NCI-H1694 (cell line): ENCODE measurements at regions not wholly inside any gene's neighbourhood (a gene's known extent, or its start where the extent isn't known, plus 50 kb on each side); places are given as distances from the start of the nearest gene placed in this dataset.
"Not testable (repeated sequence)": the region's sequence is repeated elsewhere in the genome, so short reads cannot be mapped to it uniquely, and the experiment has no call there.

Experiments
- DNase-seq: peaks from one replicate; lab custom pipeline; 2025; lab: John Stamatoyannopoulos, UW

GRCh38 chr2:2896011-2896410 lies 481.6 kb downstream of the EIPR1 start:
- no peak for DNase-seq

DNA sequence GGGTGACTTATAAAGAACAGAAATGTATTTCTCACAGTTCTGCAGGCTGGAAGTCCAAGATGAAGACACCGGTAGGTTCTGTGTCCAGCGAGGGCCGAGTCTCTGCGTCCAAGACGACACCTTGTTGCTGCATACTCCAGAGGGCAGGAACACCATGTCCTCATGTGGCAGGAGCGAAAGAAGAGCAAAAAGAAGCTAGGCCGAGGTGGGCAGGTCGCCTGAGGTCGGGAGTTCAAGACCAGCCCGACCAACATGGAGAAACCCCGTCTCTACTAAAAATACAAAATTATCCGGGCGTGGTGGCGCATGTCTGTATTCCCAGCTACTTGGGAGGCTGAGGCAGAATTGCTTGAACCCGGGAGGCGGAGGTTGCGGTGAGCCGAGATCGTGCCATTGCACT lies 483.6 kb downstream of the EIPR1 start:
- not testable (repeated sequence) for DNase-seq

DNA sequence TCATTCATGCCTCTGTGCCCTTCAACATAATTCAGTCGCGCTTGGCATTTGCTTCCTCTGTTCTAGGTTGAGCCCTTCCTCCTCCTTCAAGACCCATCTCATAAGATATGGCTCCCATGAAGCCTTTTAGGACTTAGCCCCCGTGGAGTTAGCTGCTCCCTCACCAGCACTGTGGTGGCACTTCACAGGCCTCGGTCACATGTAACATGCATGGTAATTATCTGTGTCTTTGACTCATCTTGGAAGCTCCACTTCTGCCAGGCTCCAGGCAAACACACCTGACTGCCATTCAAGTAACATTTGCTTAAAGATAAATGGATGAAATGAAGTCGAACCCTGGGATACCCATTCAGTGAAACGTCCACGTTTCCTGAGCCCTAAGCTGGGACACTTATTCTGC lies 484.7 kb downstream of the EIPR1 start:
- no peak for DNase-seq

GRCh38 chr2:2892378-2892777 lies 485.2 kb downstream of the EIPR1 start:
- DNase-seq, result no peak

- no peak for DNase-seq
Observed at GRCh38 chr2:2890901-2891300, 486.7 kb downstream of the EIPR1 start.

- no peak for DNase-seq
Observed at GRCh38 chr2:2890246-2890645, 487.4 kb downstream of the EIPR1 start.

DNA sequence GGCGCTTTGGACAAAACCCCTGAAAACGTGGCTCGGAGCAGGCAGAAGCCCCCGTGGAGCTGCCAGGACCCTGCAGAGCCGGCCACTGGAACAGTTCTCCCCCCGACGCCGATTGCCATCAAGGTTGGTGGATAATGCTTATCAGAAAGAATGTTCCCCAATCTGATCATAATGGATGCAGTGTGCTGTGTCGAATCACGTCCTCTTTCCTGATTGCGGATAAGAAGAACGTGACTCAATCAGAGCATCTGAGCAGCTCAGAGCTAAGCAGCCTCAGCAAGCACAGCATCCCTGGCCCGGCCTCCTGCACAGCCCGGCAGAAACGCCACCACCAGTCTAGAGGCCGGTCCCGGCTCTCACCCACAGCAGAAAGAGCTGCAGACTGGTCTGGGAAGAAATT lies 488.0 kb downstream of the EIPR1 start:
- no peak for DNase-seq

DNA sequence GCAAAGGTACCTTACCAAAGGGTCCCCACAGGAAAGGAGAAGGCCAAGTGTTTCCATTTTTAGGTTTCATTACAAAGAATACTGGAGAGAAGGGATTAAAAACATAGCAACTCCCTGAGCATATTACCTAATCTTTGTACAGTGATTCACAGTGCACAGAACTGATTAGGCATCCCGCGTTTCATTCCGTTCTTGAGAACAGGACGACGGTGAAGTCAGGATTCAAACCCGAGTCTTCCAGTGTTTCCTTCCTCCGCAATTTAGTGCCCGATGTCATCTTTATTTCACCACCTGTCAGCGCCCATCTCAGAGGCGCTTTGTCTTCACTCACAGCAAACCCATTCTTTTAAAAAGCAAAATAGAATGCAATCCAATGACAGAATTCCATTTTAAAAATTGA lies 488.5 kb downstream of the EIPR1 start:
- DNase-seq, result no peak

DNA sequence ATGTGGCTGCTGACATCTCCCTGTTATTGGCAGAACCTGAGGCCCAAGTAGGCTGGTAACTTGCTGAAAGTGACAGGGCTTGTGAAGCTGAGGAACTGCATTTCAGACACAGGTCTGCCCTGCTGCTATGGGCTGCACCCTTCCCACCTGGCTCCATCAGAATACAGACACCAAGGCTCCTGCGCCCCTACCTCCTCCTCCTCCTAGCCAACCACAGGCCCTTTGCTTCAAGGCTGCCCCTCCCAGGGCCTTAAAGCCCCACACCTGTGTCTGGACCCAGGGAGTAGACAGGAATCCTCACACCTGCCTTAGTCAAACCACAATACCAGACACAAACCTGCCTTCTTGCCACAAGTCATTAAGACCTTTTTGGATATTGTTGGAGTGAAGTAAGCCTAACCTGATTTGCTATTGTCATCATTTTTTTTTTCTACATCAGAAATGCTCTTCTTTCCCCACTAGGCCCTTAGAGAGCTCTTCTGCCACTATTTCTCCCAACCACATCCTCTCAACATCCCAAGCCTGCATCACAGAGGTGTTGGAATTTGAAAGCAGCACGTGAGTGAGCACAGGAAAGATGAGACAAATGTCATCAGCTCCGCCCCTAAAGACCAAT lies 489.7 kb downstream of the EIPR1 start:
- DNase-seq, result no peak

DNA sequence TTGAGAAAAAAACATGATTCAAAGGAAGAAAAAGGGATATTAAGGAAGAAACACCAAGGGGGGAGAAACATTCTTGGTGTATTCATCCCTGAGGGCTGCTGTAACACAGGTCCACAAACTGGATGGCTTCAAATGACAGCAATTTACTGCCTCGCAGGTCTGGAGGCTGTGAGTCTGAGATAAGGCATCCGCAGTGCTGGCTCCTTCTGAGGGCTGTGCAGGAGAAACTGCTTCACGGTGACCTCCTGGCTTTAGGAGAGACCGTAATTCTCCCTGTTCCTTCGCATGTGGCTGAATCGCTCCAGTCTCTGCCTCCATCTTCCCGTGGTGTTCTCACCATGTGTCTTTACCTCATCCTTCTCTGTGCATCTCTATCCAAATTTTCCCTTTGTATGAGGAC lies 490.7 kb downstream of the EIPR1 start:
- DNase-seq, result no peak

- no peak for DNase-seq
Observed at GRCh38 chr2:2881499-2881898, 496.1 kb downstream of the EIPR1 start.

GRCh38 chr2:2880938-2881337 lies 496.7 kb downstream of the EIPR1 start:
- no peak for DNase-seq

DNA sequence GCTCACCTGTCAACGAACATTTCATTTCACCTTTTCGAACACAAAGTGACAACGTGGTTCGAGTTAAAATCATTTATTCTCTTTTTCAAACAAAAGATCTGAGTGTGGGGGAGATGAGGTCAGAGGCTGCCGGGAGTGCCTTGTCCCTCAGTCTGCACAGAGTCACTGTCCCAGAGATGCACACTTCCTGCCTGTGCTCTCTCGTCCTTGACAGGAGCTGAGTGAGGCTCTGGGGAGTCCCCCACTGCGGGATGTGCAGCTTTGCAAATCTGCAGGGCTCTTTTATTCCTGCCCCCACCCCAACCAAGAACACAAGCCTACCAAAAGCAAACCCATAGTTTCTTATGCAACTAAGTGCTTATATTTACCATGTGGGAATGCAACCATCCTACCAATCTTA lies 497.8 kb downstream of the EIPR1 start:
- DNase-seq, result no peak

- DNase-seq, result no peak
Observed at GRCh38 chr2:2879071-2879470, 498.5 kb downstream of the EIPR1 start.

GRCh38 chr2:2877427-2877826 lies 500.2 kb downstream of the EIPR1 start:
- DNase-seq, result no peak

GRCh38 chr2:2876331-2877221 lies 501.0 kb downstream of the EIPR1 start:
- DNase-seq, result no peak

DNA sequence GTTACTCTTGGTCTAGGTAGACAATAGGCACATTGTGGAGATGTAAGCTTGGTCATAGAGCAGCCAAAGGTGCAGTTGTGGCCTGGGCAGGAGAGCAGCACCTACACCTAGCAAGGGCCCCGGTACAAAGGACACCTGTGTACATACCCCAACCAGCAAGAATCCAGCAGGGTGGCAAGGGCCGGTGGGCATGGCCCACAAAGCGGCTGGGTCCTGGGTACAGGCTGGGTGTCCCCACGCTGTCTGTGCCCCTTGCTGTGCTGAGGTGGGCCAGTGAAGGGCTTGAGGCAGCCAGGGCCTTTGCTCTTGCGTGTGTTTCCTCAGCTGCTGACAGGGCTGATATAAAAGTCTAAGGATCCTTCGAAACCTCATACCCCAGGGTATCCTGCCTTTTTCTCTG lies 501.8 kb downstream of the EIPR1 start:
- DNase-seq, result no peak

DNA sequence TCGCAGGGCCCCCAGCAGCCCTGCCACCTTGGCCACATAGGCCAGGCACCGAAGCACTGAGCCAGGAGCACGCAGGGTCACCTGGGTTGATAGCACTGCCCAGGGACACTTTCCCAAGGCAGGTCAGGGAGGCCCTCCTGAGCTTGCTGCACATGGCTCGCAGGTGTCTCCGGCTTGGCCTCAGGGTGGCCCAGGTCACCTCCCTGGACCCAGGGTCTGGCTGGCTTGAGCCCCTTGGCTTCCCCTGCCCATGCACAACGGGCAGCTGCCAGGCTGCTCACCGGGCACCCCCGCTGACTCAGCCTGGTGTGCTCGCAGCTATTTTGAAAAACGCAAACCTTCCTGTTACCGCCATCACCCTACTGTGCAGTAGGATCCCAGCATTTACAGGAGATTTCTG lies 502.3 kb downstream of the EIPR1 start:
- DNase-seq, result no peak

DNA sequence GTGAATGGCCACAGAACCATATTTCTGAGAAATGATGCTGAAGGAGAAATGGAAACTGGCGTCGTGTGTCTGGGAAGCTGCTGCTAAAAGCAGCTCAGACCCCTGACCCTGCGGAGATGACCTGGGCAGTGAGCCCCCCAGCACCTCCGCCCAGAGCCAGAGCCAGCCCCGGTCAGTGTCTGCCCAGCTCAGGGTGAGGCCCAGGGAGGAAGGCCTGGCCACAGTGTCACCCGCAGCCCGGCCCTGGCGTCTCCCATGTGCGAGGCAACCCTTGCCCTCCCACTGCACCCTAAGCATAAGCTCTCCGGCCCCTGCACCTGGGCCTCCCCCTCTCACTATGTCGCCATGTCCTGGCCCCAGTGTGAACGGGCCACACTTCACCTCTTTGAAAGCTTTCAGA lies 502.8 kb downstream of the EIPR1 start:
- DNase-seq, result no peak

DNA sequence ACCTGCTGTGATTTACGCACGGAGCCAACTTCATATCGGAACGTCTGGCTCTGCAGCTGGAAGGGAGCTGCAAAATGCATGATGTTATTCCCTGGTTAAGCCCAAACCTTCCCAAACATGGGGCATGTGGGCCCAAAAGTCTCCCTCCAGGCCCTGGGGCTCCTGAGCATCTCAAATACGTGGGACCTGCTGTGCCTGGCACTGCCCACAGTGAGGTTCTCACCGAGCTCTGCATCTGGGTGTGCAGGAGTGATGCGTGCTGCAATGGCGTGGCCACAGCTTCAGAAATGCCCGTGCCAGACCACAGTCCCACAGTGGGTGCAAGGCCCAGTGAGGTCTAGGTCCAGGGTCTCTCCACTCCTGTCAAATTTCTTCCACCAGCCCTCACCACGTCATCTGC lies 503.3 kb downstream of the EIPR1 start:
- DNase-seq, result no peak

- no peak for DNase-seq
Observed at GRCh38 chr2:2873450-2873811, 504.2 kb downstream of the EIPR1 start.

- no peak for DNase-seq
Observed at GRCh38 chr2:2872713-2873449, 504.7 kb downstream of the EIPR1 start.

GRCh38 chr2:2872309-2872617 lies 505.4 kb downstream of the EIPR1 start:
- no peak for DNase-seq
